ENCODE measurements at regions not wholly inside any gene's neighbourhood (a gene's known extent, or its start where the extent isn't known, plus 50 kb on each side); places are given as distances from the start of the nearest gene placed in this dataset.

DNA sequence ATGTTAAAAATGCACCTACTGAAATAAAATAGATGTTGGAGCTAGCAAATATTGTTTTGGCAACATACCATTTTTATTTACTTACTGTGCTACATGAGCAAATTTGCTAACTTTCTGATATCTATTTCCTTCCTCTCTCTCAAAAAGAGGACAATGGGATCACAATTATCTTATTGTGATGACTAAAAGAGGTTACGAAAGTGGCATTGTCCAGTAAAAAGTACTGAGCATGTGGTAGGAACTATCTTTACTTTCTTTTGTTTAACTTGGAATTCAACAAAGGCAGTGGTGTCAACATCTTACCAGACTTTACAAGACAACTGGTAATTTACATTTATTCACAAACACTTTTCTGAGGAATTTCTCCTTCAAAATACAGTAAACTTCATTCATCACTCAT is 1542.6 kb upstream of the CDH8 start:
- no peak for DNase-seq

DNA sequence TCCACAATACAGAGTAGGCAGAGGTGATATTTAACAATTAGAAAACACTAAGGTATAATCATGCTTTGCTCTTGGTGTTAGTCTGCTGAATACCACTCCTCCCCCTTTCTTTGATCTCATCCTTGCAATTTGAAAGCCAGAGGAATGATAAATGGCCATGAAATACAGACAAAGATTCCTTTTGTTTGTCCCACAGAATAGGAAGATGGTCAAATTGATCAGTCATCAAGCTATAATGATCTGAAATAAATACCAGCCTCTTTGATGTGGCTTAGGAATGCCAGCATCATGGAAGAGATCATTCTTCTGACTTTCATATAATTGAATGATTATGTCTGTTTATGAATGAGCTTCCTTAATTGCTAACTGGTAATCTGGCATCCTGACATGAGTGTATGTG is 1541.7 kb upstream of the CDH8 start:
- DNase-seq, result no peak

DNA sequence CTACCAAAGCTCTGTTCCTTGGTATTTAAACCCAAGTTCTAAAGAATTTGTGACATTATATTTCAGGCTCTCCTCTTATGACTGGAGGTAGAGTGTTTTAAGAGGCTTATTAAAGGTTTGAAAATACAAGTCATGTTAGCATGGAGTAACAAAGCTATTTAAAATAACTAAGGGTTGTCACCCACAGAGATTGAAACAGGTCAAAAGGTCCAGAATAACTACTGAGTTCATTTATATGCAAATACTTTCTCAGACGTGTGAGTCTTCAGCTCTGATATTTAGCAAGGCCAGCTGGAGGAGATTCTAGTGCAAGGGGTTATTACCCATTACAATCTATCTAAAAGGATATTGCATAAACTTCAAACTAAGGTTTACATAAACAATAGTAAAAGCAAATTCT is 1538.8 kb upstream of the CDH8 start:
- no peak for DNase-seq

DNA sequence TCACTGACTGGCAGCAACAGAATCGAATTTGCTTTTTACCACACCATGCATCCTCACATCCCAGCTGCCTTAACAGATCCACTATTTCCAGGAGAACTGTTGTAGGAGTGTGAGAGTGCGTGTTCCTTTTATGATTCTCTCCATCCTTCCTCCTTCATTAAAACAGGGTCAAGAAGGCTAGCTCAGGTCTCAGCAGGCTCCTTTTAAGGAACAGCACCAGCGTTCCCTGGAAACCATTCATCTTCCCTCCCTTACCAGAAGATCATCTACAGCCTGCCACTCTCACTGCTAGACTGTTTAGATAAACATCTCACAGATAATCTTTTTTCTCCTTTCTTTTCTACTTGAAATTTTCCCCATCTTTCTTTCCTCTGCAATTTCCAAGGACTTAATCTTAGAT is 1531.9 kb upstream of the CDH8 start:
- DNase-seq, result no peak

DNA sequence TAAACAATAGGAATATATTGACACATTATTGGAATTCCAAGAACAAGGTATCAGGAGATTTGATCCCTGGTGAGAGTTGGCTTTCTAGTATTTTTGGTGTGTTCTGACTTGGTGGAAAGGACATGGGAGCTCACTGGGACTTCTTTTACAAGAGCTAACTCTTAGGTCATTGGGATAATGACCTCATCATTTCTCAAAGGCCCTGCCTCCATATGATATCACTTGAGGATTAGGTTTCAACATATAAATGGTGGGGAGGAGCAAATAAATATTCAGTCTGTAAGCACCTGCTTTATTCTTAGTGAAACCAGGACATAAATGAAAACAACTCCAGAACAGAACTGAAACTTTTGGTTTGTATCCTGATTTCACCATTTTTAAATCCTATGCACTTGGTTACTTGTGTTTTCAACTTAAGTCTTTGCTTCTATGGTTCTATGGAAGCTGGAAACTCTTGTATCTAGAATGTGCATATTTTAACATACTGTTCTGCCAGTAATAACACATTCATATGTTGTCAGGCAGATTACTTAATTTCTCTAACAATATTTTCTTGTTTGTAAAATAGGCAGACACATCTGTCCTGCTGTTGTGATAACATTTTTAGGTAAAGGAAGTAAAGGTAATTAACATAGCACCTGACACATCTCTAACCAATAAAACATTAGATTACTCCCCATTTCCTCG is 1527.7 kb upstream of the CDH8 start:
- DNase-seq, result no peak

DNA sequence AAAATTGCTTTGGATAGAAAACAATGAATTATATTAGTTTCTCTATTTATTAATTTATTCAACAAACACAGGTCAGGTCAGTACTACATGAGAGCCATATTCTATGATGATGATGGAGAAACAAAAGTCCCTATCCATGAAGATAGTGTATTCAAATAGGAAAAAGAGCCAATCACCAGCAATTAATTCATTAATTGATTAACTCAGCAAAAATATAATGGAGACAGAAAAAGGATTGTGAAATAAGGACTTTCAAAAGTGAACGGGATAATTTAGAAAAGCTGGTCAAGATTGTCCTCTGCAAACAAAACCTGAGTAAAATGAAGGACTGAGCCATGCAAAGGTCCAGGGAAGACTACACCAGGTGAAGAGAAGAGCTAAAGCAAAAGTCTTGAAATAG is 1517.7 kb upstream of the CDH8 start:
- DNase-seq, result no peak

DNA sequence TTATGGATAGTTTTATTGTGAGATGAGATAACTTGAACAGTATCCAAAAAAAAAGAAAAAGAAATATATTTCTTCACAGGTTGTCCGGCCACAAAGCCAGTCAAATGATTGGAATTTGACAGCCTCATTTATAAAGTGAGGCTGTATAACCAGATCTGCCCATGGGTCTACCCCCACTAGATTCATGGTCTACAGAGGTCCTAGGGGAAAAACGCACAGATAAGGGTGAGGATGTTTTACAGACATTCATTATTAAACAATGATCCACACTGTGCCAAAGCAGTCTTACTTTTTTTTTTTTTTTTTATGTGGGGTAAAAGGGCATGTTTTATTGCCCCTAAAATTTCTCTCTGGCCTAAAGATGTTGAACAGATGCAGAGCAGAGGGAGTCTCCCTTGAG is 1503.0 kb upstream of the CDH8 start:
- DNase-seq, result no peak

DNA sequence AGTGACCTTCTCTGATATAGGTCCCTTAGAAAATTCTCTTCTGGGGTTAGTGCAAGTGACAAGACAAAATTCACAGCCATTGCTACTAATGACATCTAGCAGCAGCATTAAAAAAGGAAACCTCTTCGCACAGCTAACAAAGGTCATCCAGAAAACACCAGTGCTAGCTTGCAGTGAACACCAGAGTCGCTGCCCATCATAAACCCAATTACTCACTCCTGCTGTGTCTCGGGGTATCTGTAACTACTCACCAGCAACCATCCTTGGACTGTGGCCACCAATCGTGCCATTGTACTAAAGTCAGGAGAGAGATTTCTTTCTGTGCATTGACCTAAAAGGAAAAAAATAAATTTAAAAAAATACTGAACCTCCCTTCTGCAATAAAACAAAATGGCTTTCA is 1494.7 kb upstream of the CDH8 start:
- DNase-seq, result no peak

DNA sequence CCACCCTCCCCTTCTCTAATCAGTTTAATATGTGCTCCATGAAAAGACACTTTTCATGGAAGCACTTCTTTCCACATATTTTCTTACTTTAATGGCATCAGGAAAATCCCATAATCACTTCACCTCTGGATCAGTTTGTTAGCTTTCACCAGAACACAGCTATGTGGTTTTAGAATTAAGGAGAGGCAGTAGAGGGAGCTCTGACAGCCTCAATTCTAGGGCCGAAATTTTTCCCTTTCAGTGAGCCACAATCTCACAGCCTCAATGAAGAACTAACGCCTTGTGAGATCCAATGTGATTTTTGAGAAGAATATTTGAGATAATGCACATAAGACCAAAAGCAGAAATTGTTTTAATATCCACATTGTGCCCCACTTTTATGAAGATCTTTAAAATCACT is 1494.0 kb upstream of the CDH8 start:
- no peak for DNase-seq

DNA sequence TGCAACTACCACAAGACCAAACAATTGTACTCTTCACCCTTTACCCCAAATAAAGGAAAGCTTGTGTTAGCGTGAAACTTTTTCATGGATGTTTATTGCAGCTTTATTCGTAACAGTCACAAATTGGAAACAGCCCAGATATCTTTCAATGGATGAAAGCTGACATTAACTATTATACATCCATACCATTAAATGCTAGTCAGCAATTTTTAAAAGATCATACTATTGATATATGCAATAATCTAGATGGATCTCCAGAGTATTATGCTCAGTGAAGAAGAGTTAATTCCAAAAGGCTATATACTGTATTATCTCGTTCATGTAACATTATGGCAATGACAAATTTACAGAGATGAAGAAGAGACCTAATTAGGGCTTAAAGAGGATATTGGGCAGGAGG is 1491.2 kb upstream of the CDH8 start:
- no peak for DNase-seq

DNA sequence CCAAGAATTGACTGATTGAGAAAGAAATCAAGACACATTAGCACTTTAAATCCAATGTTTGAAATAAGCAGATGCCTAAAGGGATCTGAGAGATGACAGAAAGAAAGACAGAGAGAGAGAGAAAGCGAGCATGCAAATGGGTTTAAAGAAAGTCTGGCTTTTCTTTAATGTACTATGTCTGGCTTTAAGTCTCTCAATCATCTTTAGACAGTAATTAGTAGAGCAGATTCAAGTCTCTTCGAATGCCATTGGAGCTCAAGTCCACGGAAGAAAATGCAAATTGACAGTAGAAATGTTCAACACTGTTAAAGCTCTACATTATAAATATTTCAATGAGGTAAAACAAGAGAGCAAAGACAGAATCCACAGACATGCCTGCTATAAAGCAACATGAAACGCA is 1480.2 kb upstream of the CDH8 start:
- DNase-seq, result no peak

DNA sequence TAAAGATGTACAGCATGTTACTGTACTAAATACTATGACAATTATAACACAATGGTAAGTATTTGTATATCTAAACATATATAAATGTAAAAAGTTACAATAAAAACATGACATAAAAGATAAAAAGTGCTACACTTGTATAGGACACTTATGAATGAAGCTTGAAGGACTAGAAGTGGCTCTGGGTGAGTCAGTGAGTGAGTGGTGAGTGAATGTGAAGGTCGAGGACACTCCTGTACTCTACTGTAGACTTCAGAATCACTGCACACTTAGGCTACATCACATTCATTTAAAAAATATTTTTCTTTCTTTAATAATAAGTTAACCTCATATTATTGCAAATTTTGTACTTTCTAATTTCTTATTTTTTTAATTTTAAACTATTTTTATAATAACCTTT is 1476.7 kb upstream of the CDH8 start:
- DNase-seq, result no peak

DNA sequence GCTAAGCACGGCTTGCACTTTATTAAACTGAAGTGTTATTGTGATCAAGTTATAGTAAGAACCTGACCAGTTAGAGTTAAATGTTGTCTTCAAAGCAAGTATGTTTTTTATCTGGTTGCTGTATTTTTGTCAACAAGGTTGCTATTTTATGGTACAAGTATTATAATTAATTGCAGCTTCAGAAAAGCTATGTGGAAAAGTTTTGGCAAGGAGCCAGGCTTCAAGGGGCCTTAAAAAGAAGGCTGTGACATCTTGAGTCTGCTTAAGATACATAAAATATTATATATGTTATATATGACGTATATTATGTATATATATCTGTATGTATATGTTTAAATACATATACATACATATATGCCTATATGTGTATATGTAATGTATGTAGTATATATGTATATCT is 1461.2 kb upstream of the CDH8 start:
- DNase-seq, result no peak

DNA sequence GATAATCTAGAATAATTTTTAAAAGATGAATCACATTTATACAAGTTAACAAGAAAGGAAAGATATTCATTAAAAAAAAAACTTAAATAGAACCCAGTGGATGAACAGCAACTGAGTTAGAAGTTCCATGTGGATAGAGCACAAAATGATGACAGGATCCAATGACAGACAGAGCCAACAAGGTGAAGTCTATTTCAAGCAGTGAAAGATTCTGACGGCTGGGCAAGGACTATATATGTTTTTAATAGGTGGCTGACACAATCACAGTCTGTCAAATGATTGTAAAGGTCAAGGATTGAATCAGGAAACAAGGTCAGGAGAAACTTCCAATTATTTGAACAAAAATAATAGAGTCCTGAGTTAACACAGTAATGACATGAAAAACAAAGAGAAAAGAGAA is 1460.0 kb upstream of the CDH8 start:
- DNase-seq, result no peak

DNA sequence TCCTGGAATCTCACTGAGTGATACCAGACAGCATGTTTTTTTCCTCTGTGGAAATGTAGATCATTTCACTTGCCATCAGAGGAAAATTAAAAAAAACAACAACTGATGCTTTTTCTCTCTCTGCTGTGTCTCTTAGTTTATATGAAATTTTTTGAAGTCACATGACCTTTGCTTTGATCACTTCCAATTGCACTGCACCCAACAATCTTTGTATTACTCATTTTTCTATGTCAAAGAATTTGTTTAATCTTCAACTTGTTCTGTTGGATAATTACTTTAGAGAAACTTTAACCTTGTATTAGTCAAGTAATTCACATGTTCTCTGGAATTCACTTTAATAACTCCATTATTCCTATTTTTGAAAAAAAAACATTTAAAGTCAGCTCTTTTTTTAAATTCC is 1452.7 kb upstream of the CDH8 start:
- no peak for DNase-seq

DNA sequence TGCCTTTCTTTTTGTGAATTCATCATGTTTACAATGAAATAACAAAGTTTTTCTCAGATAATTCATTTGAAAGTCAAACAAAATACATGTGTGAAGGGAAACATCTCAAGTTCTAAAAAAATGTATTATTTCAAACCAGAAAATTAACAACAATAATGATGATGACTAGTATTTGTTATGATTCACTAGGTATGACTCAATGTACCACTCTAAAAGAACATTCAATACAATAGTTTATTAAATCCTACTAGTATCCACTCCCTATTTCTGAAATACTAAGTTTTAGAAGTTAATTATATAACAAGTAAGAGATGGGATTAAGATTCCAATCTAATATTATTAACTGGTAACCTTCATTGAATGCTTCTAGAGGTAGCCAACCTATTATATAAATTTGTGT is 1444.8 kb upstream of the CDH8 start:
- DNase-seq, result no peak

DNA sequence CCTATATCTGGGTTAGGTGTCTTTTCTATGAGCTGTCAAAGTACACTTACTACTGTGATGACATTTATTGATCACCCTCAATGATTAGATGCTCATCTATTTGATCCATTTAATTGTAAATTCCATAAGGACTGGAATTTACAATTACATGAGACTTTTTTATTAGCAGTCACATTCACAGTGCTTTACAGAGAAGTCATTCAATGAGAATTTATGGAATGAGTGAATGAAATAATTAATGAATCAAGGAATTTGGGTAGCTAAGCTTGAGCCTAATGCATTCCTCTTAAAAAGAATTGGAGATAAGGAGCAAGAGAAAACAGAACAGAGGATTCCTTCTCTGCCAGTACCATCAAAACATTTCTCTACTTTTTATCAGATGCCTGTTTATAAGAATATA is 1437.5 kb upstream of the CDH8 start:
- DNase-seq, result no peak

DNA sequence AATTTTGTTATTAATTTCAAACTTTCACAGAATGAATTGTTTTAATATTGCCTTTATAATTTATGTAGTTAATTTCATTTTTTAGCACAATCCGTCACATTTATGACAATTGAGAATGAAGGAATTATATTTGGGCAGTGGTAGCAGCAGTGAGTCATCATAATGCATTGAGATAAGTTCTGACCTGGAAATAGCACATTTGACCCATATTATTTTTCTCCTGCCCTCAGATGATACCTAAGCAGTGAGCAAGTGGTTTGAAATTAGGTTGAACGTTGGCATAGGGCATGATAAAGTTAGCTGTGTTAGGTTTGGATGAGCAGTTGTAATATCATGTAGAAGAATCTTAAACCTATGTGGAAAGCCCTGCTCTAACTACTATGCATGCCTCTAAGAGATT is 1431.3 kb upstream of the CDH8 start:
- no peak for DNase-seq

DNA sequence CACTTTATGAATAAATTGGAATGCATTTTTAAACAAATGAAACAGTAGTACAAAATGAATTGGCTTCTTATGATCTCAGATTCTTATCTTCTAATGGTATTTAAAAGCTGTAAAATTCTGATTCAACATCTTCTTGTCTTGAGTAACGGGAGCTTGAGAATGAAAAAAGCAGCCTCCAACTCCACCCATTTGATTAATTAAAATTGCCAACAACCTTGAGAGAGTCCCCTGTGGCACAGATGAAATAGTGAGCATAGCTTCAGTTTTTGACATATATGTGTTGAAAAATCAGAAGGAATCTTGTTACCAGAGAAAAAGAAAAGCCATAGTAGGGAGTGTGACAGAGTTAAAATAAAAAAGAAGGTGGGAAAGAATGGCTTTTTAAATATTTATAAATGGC is 1426.1 kb upstream of the CDH8 start:
- no peak for DNase-seq

DNA sequence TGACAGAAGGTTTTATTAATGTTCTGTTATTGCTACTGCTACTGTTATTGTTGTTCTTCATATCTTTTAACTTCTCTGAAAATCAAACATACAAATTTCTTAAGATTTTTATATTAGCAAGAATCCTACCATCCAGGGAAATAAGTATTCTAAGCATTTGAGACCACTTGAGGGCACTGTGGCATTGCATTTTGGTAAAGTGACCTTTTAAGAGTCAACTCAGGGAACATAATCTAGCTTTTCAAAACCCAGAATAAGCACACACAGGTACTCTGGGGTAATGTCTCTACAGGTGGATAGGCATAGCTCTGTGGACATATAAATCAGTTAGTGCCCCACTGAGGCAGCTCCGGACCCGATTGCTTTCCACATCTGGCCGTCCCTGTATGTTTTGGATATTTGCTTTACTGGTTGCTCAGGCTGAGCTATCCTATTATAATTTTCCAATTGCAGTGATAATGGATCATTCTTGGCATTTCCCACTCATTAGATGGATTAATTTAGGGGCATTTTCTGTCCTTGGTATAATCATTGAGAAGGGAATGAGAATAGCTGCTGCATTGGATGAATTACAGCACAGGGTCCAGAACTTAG is 1425.1 kb upstream of the CDH8 start:
- peak; percentile 50 for DNase-seq

DNA sequence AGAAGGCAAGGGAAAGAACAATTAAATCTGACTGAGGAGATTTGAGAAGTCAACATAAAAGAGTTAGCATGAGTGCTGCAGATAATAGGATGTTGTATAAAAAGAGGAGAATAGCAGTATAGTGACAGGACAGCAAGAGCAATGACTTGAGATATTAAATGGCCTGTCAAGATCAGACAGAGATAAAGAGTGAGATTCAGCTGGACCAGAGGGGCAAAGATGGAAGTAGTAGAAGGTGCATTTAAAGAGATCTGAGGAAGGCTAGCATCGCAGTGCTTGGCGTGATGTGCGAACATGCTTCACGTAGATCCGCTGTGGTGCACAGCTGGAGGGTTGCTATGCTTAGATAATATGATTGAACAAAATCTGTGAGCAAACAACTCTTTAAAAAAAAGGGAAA is 1422.6 kb upstream of the CDH8 start:
- no peak for DNase-seq

DNA sequence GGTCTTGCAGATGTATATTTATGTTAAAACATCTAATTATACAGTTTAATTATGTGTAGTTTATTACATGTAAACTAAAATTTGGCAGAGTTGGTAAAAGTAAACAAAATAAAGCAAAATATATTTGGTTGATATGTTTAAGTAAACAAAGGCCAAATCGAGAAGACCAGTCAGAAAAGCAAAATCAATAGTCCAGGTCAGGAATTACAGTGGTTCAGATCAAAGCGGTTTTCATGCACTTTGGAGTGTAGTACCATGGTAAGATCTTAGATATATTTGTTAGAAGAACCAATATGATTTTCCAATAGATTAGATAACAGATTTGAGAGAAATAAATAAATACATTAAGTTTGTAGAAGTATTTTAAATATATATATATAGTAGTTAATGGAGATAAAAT is 1421.6 kb upstream of the CDH8 start:
- no peak for DNase-seq

DNA sequence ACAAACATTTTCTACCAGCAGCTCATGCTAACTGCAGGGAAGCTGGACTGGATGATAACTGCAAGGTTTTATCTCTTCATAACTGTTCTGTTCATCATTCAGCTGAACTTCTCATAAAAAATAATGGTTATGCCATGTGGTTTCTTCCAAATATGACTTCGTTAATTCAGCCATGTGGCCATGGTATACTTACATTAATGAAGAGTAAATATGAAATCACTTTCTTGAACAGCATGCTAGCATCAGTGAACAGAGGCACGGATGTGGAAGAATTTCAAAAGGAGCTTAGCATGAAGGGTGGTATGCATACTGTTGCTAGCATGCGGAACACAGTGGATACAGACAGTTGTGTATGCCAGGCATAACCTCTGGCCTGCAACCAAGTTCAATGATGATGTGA is 1417.0 kb upstream of the CDH8 start:
- no peak for DNase-seq

DNA sequence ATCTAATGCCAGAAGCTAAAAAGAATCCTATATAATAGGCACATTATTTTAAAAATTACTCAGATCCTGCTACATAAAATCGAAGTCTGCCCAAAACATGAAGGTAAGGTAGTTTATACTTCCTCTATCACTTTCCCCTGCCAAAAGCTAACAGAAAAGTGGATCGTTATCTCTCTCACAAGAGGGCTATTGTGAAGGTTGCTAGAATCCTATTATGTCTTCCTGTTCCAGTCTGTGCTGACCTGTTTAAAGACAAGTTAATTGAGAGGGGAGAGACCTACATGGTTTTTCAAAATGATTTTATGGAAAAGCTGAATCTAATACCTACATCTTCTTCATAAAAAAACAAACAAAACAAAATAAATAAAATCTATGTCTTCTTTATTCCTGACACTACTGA is 1410.9 kb upstream of the CDH8 start:
- peak; percentile 59 for DNase-seq

DNA sequence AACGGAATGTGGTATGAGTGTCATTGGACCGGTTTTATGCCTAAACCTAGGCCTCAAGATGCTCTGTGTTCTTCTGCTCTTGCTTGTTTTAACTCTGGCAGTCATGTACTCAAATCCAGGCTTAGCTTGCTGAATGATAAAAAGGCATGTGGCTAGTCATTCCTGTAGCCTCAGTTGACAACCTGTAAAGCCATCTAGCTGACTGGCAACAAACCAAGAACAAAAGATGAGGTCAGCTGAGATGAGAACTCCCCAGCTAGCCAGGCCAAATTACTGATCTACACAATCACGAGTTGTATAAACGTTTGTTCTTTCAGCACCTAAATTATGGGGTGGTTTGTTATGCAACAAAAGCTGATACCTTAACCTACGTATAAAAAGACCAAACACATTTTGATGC is 1406.0 kb upstream of the CDH8 start:
- no peak for DNase-seq

Measured in NCI-H526 treated with DMSO at 0.1 percent for 48 hours (cell line).